ENCODE measurements at regions not wholly inside any gene's neighbourhood (a gene's known extent, or its start where the extent isn't known, plus 50 kb on each side); places are given as distances from the start of the nearest gene placed in this dataset.

GRCh38 chr15:63436872-63437375 lies 55.3 kb upstream of the CA12 start:
- no peak for TF ChIP-seq CTCF (IDR thresholded peaks at IDR 0.05 in 4 of 5, conservative IDR thresholded peaks at IDR 0.05 in 1 of 5)
- no peak for TF ChIP-seq POLR2A (IDR thresholded peaks at IDR 0.05)
